HG02759 (cell line): ENCODE measurements at regions not wholly inside any gene's neighbourhood (a gene's known extent, or its start where the extent isn't known, plus 50 kb on each side); places are given as distances from the start of the nearest gene placed in this dataset.
"Not testable (repeated sequence)": the region's sequence is repeated elsewhere in the genome, so short reads cannot be mapped to it uniquely, and the experiment has no call there.

Experiments used
- ATAC-seq: cut with Tn5 transposase; IDR thresholded peaks from one replicate; pipeline ENCODE4 v1.9.1; 2021; ENCODE audit warnings: mild to moderate bottlenecking, moderate library complexity; ENCODE audit not compliant: unreplicated experiment

DNA sequence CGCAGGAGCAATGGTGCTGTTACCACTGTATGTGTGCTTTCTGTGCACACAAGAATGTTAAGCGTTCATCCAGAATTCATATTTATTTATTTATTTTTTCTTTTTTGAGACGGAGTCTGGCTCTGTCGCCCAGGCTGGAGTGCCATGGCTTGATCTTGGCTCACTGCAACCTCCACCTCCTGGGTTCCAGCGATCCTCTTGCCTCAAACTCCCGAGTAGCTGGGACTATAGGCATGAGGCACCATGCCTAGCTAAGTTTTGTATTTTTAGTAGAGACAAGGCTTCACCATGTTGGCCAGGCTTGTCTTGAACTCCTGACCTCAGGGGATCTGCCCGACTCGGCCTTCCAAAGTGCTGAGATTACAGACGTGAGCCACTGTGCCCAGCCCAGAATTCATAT is 101.8 kb upstream of the SLC38A2 start:
- not testable (repeated sequence) for ATAC-seq

DNA sequence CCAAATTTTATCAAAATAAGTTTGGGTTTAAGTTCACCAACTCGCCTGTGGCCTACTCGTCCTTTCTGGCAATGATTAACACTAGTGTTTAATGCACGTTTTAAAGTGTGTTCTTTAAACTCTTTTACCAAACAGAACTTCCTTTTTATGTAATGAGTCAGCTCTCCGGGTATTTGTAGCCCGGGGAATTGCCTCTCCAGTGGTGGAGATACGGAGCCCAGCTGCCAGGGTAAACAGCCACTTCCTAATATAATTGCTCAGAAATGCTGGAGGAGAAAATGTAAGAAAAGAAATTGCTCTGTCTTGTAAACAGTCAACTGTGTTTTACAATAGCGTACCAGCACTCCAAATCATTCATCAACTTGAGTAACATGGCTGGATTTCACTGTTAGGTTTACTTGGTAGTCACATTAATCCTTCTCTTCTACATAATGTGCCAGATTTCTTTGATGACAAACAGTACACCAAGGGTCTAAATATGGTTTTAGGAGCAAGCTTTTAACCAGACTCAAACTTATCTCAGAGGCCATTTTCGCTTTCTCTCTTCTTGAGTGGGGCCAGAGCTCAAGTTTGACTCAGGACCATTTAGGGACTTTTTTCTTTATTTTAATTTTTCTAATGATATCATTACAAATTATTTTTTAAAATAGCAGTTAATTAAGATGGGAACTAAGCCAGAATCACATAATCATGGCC is 101.2 kb upstream of the SLC38A2 start:
- peak; percentile 82 for ATAC-seq

DNA sequence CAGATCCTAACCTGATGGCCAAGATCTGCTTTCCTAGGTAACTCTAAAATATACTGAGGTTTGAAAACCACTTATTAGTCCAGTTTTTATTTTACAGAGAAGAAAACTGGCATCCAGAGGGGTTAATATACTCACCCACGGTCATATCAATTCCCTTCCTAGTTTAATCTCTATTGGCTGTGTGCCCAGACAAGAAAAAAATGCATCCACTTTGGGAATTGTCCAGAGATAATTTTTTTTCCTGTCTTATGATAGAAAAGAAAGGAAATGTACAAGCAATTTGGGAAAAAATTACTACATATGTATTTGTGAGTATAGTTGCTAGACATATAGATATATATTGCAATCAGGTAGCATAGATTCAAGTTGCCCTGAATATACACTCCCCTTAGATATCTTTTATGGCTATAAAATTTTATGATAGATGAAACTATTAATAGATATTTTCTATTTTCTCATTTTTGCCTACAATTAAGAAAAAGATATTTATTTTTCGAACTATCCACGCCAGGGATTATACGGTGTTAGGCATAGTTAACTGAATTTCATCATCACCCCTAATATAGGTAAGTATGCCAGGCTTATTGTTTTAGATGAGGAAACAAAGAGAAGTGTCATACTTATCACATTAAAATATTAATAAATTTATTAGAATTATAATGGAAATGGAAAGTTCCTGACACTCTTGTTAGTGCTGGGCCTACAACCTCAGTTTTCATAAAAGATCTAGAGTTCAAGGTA is 100.5 kb upstream of the SLC38A2 start:
- no peak for ATAC-seq

DNA sequence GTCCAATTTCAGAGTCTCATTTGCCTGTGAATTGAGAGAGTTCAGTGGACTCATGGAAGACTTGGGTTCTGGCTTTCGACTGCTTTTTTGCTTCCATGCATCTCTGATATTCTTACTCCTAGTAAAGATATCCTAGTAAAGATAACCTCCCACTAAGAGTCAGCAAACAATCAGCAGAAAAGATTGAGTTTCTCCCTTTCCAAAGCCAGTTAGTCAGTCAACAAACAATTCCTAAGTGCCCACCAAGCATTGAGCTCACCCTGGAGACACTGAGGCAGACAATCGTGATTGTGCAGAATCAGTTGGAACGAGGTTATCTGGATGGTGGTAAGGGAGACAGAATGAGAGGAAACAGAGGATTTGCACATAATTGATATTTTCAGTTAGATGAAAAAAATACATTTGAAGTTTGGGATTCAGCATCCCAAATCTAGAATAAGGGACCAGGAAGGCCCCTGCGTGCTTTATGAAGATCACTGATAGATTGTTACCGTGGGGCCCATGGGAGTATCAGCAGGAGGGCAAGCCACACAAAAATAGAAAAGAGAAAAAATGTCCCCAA is 99.7 kb upstream of the SLC38A2 start:
- ATAC-seq, result no peak

DNA sequence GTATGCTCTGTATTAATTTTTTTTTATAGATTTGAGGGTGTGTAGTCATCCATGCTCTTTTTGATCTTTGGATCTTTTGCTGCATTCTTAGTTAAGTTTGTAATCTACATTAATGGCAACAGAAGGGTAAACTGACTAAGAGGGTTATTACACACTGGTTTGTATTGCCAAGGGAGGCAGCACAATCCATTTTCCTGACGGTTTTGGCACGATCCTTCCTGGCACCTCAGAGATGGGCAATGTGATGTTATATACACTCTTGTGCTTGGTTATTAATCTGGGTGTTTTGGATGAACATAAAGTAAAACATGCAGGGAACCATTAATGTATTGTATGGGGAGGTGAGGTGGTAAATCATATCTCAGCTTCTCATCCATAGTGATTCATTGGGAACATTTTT is 98.8 kb upstream of the SLC38A2 start:
- ATAC-seq, result no peak

DNA sequence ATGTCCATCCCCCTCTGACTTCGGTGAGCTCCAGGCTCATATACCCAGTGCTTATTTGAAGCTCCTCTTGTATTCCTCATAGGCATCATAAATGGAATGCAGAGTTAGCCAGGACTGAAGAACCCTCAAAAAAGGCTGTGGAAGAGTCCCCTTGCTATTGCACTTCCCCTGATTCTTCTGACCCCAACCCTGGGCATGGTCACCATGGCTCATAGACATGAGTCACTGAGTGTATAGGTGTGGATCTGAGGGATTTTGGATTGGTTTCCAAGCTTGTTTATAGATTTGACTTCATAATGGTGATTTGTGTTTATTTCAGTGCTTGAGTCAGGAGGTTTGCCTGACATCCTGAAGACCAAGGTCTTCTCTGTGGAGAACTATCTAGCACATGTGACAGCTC is 98.4 kb upstream of the SLC38A2 start:
- no peak for ATAC-seq

DNA sequence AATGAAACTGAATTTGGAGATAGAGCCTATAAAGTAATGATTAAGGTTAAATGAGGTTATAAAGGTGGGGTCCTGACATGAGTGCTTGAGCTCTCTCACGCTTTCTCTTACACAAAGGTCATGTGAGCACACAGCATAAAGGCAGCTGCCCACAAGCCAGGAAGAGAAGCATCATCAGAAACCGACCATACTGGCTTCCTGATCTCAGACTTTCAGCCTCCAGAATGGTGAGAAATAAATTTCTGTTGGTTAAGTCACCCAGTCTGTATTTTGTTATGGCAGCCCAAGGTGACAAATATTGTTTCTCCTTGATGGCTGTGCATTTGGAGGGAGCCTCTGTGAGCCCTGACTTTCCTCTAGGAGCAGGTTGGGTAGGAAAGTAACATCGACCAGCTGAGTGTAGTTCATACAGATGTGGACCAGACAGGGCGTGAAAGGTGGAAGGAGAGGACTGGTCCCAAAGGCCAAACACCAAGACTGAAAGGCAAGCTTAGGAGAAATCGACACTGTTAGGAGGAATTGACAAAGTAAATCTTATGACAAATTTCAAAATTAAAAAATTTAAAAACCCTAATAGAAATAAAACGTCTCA is 97.6 kb upstream of the SLC38A2 start:
- ATAC-seq, result peak; percentile 72

DNA sequence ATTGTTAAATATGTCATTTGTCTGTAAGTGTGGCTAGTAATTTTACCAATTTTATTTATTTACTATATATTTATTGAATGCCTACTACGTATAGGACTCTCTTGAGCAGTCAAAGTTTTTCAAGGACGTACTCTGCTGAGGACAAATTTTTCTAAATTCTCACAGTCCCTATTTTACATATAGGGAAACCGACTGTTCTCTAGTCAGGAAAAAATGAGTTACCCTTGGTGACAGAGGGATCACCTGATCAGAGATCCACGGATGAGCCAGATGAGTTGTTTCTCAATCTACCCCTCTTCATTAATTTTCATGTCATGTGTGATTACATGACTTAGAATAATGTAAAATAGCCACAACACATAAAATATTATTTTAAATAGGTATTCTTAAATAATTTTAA is 96.2 kb upstream of the SLC38A2 start:
- no peak for ATAC-seq

DNA sequence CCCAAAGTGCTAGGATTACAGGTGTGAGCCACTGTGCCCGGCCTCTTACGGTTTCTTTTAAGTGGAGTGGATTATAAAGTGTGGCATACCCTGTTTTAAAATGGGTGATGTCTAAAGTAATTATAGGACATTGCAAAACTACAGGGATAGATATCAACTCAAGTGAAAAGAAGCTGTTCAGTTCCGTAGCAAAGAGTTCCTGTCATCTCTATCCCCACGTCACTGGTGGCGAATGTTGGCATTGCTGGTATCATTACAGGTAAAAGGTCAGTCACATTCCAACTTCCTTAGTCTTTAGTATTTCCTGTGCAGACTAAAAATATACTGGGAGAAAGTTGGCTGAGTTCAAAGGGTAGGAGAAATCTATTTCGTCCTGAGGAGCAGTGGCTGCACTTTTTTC is 95.6 kb upstream of the SLC38A2 start:
- ATAC-seq, result no peak

DNA sequence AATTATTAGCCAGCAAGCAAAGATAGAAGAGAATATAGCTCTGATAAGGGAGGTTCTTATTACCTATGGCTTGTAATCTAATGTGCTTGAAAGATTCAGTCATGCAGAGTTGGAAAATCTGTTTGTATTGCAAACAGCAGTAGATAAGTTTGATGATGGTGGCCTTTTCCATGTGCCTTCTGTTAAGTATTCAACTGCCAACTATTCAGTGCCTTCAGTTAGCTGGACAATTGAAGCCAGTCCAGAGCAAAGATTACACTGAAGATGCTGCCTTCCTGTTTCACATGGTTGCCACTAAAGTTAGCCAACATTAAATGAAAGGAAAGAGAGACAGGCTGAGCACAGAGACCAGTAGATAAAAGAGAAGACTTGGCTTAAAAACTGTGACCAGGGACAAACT is 92.7 kb upstream of the SLC38A2 start:
- no peak for ATAC-seq

DNA sequence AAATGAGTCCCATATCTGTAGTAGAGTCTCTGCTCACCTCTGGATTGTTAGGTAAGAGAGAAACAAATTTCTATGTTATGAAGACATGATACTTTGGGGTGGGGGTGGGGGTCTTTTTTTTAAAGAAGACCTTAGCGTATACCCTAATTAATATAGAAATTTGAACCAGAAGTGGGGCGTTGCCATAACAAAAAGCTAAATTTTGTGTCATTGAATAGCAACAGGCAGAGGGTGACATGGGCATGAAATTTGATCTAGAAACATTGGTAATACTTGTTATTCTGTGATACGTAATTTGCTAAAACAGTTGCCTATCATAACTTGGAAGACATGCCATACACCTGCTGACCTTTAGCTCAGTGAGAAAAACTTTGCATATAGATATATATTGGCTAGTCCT is 92.3 kb upstream of the SLC38A2 start:
- ATAC-seq, result no peak

DNA sequence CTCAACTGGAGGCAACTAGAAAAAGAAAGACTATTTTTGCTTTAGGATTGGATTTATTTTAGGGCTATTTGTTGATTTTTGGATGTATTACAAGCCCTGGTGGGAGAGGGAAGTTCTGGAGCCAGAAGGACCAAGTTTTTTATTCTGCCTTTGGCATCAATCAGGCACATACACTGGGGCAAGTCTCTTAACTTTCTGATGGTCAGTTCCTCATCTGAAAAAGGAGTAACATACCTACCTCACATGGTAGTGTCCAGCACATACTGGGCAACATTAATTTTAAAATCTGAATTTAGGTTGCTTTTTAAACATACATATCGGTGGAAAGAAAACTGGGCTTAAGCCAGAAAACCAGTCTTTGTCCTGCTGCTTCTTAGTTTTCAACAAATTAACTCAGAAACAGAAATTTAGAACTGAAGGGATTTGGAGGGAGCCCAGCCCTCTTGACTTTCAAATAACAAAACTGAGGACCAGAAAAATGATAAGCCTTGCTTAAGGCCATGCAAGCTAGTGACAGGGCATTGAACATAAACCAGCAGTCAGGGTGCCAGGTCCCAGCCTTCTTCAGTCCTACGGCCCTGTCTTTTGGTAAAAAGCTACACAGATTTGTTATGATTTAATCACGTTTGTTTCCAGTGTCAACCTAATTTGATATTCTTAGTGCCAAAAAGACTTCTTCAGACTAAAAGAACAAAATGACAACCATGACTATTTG is 90.2 kb upstream of the SLC38A2 start:
- no peak for ATAC-seq

DNA sequence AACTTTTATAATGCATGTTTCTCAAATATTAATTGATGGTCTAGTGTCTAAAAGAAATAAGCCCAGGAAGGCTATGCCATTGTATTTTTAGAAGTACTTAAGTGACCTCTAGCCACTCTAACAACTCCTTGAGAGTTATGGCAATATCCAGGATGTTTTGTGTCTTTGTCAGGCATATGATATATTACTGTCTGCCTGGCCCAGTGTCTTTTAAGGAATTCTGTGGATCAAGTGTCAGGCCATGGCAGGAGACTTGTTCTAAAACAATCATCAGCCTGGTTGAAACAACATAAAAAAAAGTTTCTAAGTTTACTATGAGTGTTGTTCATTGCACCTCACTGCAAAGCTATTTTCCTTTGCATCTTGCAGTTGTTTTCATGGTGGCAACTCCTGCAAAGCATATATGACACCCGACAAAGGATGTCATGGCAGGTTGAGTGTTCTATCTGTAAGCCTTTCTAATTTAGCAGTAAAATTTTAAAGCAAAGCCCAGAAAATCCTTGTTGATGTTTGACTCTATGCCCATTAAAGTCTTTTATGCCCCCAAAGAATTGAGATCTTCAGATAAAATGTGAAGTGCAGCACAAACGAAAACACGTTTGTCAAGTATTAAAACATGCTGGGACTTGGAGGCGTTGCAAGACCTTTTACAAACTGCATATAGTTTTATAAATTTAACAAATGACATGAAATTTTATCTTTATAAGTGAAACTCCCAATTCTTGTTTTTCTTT is 89.5 kb upstream of the SLC38A2 start:
- no peak for ATAC-seq

DNA sequence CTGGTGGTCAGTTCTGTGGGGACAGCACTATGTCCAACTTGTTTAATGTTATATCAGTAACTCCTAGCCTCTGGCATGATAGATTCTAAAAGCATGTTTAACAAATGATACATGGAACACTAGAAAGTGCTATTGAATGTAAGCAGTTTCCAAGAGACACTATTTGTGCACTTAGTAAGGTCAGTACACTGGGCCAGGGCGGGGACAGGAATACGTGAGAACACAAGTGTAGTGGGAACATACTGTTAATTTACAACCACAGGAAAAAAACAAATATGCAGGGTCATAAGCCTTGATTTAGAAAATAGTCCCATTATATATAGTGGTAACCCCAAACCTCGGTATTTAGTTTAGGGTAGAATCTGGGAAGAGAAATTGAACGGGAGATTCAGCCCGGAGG is 88.9 kb upstream of the SLC38A2 start:
- no peak for ATAC-seq

DNA sequence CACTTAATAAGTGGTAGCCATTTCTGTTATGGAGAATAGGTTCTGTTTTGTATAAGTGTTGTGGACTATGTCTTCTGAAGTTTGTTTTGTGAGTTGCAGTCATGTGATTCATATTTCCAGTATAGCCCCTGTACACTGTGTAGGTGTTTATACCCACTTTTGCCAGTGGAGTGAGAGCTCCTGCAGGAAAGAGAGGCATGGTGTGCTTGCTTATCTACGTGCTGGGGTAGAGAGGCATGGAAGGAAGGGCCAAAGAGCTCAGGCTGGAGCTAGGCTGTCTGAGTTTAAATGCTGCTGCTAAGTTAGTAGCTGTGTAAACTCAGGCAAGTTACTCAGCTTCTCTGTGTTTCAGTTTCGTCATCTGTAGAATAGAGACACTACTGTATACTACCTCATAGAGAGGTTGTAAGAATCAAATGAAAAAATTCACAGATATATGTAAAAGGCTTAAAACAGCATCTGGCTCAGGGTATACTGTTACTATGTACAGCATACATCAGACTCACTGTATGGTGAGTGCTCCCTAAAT is 88.2 kb upstream of the SLC38A2 start:
- ATAC-seq, result peak; percentile 45

DNA sequence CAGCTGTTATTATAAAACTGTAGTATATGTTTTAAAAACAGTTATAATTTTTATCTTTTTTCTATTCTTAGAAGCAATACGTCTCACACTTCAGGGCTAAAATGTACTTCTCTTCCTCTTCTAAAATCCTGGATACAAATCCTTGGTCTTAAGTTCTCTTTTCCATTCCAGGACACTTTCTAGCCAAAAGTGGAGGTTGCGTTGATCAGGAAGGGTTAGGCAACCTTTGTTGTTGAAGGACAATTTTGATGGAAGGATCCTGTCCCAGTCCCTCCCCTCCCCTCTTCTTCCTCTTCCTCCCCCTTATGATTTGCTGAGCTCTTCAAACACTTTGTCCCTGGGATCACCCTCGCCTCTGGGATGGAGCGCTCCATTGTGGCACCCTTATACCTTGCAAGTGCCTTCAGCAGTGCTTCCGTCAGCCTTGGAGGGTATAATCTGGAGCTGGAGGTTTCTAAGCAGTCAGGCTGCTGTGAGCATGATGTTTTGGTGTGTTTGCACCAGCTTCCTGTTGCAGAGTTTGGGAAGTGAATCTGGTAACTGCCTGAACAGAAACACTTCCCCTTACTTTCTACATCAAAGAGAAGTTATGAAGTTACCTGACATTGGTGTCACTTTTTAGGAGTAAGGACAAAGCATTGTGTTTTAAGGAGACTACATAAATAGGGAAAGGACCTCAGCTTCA is 87.4 kb upstream of the SLC38A2 start:
- ATAC-seq, result peak; percentile 51

DNA sequence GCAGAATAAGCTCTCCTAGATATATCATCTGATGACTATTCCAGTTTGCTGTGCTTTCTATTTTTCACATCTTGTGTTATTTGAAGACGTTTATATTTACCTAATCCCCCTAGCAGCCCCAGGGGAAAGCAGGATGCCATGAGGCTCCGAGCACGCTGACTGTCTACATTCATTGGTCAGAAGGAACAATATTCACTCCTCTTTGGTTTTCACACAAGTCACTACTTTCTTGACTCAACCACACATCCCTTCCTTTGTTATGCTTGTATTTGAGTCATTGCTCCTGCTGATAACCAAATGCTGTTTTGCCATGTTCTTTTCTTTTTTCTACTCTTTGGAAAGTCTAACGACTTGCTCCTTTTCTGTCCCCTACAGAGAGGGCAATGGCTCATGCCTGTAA is 86.5 kb upstream of the SLC38A2 start:
- ATAC-seq, result no peak

DNA sequence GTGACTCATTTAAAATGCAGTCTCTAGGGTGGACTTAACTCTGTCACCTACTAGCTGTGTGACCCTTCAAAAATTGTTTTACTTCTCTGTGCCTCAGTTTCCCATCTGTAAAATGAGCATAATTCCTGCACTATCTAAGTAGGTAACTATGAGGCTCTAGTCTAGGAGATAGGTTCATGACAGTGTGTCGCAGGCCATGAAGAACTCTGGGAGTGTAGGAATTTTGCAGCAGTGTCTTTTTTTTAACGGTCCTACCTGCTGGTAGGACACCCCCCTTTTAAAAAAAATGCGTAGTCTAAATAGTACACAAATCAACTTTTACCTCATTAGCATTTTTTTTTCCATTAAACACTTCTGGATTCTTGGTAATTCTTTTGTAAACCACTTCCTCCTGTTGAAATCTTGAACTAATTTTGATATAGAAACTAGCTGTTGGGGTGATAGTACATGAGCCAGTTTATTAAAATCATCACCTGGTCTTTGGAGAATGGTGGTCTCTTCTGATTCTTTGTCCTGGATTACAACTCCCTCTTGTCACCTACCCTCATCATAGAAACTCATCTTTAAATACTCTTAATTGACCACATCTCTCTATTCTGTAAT is 86.0 kb upstream of the SLC38A2 start:
- no peak for ATAC-seq

DNA sequence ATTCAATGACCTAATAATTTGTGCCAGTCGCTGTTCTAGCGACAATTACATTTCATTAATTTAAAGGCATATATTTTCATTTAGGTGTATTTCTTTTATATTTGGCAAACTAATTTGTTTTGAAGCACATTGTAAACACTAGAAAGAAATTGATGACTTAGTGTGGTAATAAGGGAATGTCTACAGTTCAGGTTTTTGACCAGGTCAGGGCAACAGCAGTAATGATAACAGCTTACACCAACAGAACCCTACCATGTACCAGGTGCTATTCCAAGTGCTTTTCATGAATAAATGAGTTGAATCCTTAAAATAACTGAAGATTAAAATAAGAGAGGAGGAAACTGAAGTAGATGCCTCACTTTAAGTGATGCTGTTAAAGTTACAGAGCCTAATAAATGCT is 85.4 kb upstream of the SLC38A2 start:
- no peak for ATAC-seq
